22Rv1 (cell line): ENCODE measurements at regions not wholly inside any gene's neighbourhood (a gene's known extent, or its start where the extent isn't known, plus 50 kb on each side); places are given as distances from the start of the nearest gene placed in this dataset.

ENCODE experiments used
- H3K27ac ChIP-seq: fragments of 450-650 bp; 2 replicates; pipeline ENCODE4 v1.5.1; 2017
- CTCF ChIP-seq: fragments of 450-650 bp; IDR thresholded peaks from 2 replicates; pipeline ENCODE4 v1.5.1; 2017; ENCODE audit warnings: mild to moderate bottlenecking
- ZFX ChIP-seq: fragments of 450-650 bp; IDR thresholded peaks from 2 replicates; pipeline ENCODE4 v1.6.1; 2017; ENCODE audit warnings: antibody characterized with exemption, borderline replicate concordance

GRCh38 chr16:55403464-55403863 lies 75.5 kb upstream of the MMP2 start:
- H3K27ac ChIP-seq = no peak overlapping the region

DNA sequence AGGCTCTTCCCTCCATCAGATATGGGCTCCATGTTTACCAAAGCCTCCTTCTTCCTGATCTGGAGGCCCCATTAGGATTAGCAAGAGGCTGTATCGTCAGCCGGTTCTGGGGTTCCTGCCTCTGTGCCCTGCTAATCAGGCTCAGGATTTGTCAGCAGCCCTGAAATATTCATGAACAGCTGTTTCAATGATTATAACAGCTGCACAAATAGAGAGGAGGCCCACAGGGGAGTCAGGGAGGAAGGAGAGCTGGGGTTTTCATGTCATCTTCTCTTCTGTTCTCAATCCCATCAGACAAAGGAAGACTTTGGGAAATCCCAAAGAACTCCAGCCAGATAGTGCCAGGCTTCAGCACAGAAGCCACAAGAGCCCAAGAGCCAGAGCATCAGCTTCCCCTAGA lies 72.3 kb upstream of the MMP2 start:
- no peak for TF ChIP-seq CTCF
- no peak for TF ChIP-seq ZFX
- no peak overlapping the region for H3K27ac ChIP-seq

More at GRCh38 chr16:55403464-55403863, 75.5 kb upstream of the MMP2 start:
- TF ChIP-seq CTCF (no peak), ZFX (no peak)

DNA sequence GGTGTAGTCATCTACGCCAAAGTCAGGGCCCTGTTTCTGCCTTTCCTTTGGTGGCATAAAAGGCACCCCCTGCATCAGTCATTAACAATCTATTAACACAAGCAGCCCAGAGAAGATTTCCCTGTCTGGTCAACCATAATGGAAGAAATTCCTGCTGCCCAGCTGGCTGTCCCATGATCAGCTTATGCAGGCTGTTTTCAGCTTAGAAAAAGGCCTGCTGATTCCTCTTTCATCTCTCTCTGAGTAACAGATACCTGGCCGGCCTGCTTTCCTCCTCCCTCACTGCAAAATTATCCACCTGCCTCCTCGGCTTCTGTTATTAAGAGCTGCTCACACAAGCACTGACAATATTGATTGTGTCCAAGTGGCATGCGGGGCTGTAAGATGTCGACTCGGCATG lies 70.3 kb upstream of the MMP2 start:
- TF ChIP-seq CTCF (no peak), ZFX (no peak)
- no peak overlapping the region for H3K27ac ChIP-seq

DNA sequence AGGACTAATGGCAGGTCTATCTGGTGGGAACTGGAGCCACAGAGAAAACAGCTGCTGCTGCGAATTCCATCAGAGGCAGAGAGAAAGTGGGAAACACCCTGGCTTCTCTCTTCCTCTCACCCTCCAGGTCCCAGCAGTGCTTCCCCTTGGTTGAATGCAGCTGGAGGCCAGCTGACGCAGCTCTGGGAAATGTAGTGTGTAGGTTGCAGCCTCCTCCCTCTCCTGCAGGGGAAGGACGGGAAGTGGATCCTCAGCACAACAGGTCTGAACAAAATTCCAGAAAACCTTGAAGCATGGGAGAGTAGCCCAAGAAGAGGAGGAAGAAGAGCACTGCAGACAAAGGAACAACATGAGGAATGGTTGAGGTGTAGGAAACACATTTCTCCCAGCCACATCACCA lies 67.8 kb upstream of the MMP2 start:
- no peak overlapping the region for H3K27ac ChIP-seq
- TF ChIP-seq CTCF (no peak), ZFX (no peak)

- no peak for TF ChIP-seq ZFX
- no peak for TF ChIP-seq CTCF
These were observed 60.4 kb upstream of the MMP2 start for GRCh38 chr16:55418586-55418985.

GRCh38 chr16:55421226-55421625 lies 57.8 kb upstream of the MMP2 start:
- no peak for TF ChIP-seq CTCF
- no peak for TF ChIP-seq ZFX
- H3K27ac ChIP-seq = no peak overlapping the region

More at GRCh38 chr16:55418586-55418985, 60.4 kb upstream of the MMP2 start:
- H3K27ac ChIP-seq = no peak overlapping the region

DNA sequence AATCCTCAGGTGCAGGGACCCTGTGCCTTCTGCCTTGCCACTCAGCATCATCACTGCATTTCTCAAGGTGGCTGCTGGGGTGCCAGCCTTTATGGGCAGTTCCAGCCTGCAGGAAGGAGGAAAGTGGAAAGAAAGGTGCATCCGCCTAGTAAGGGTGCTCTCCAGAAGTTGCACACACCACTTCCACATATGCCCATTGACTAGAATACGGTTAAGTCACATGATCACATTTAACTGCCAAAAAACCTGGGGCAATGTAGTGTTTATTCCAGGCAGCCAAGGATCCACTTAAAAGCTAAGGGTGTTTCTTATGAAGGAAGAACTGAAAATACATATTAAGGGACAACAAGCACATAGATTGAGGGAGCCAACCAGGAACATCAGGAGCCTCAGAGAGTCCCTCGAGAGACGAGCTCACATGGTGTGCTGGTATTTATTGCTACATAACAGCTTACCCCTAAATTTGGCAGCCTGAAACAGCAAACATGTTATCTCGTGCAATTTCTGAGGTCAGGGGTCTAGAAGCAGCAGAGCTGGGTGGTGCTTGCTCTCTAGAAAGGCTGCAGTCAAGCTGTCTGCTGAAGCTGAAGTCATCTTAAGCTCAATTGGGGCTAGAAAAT lies 52.0 kb upstream of the MMP2 start:
- no peak overlapping the region for H3K27ac ChIP-seq
- TF ChIP-seq CTCF (no peak), ZFX (no peak)
